PFSK-1 (cell line): ENCODE measurements at regions not wholly inside any gene's neighbourhood (a gene's known extent, or its start where the extent isn't known, plus 50 kb on each side); places are given as distances from the start of the nearest gene placed in this dataset.

Experiments used
- POLR2AphosphoS5 ChIP-seq: IDR thresholded peaks from 2 replicates; pipeline ENCODE4 v1.6.1; 2012; ENCODE audit warnings: low read depth, mild to moderate bottlenecking, control low read depth, low read length, moderate library complexity
- SIN3A ChIP-seq: IDR thresholded peaks from 2 replicates; pipeline ENCODE4 v1.6.1; 2012; ENCODE audit warnings: mild to moderate bottlenecking, low read length, moderate library complexity, borderline replicate concordance; ENCODE audit not compliant: insufficient read depth

DNA sequence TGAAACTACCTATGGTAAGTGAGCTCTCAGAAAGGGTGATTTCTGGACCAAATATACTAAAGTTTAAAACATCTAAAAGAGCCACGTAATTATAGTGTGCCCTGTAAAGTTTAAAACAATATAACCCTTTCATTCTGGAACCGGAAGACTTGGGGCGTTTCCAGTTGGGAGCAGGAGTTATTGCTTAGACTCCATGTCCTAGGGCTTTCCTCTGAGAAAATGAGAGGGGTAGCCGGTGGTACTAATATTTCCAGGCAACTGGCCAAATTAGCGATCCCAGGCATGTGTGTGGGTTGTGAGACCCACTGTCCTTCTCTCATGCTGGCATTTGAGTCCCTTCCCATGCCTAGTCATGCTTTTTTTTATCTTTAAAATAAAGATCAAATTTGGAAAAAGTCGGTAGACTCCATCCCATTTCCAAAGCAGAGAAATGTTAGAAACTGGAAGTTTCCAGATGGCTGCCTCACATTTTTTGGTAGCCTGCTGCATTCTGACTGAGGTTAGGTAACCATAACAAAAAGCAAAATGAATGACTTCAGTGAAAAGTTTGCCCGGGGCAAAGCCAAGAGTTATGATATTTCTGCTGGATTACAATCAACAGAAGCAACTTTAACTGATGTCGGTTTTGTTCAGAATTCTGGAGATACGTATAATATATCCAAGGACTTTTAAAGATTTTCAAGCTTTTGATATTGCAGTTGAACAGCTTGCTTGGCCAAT, 227.4 kb downstream of the SS18 start:
- TF ChIP-seq SIN3A: no peak
- no peak for TF ChIP-seq POLR2AphosphoS5
